Limb (tissue), 2 donors: ENCODE measurements at regions not wholly inside any gene's neighbourhood (a gene's known extent, or its start where the extent isn't known, plus 50 kb on each side); places are given as distances from the start of the nearest gene placed in this dataset.
"Not testable (repeated sequence)": the region's sequence is repeated elsewhere in the genome, so short reads cannot be mapped to it uniquely, and the experiment has no call there.

Experiments
- DNase-seq, 2 donors: peaks; one replicate each; pipeline ENCODE4 v3.0.0-alpha.2; 2016; ENCODE audit errors: extremely low spot score in 2 of 2

GRCh38 chr1:60950224-60951063 lies 131.9 kb upstream of the NFIA start:
- DNase-seq: peak in 1 of 2 donors; percentile 27

DNA sequence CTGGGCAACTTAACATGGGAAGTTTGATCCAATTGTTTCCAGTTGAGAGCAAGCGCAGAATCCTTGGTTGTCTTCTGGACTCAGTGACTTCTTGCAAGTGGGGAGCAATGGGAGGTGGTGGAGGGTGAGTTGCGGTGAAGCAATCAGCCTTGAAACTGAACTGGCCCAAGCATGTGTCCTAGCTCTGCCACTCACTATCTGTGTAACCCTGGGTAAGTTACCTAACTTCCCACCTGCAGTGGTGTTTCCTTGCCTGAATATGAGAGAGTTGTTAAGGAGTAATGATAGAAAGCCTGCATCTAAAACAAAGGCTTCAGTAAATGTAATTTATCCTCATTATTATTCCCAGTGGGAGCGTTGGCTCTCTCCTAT lies 132.5 kb upstream of the NFIA start:
- DNase-seq: no peak

DNA sequence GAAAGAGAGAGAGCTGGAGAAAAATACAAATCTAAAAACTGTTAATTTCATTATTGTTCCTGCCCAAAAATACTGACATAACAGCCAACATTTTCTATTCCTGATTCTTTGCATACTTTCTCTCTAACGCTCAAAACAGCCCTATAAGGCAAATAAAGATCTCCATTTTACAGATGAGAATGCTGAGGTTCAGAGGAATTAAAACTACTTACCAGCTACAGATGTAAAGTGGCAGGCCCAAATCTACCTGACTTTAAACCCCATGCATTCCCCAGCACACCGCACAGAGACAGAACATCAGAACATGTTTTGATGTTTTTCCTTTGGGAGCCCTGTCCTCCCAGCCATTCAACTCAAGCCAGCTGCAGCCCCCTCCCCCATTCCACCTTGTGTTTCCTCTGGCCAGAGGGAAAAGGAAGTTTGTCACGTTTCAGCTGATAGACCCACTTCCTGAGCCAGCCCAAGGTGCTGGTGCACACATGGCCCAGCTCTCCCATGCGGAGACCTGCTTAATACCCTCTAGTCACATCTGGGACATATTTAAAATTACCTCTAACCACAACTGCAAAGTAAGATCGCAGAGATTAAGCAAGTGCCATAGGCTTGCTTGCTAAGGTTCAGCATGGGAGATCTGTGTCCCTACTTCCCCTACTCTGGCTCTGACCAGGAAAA lies 133.1 kb upstream of the NFIA start:
- DNase-seq: no peak

DNA sequence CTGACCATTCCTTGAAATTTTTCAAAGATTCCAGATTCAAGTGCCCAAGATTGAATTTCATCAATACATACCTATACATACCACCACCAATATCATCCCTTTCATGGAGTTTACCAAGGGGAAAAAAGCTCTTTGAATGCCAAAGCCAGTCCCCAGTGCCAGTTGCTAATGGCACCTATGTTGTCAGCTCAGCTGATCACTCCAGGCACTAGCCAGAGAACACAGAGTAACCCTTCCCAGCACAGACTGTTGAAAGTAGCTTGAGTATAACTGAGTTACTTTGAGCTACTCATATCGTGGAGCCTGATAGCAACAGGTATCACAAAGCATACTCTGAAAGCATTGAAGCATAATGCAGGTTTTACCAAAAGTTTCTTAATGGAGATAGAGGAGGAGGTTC lies 133.9 kb upstream of the NFIA start:
- DNase-seq: no peak

DNA sequence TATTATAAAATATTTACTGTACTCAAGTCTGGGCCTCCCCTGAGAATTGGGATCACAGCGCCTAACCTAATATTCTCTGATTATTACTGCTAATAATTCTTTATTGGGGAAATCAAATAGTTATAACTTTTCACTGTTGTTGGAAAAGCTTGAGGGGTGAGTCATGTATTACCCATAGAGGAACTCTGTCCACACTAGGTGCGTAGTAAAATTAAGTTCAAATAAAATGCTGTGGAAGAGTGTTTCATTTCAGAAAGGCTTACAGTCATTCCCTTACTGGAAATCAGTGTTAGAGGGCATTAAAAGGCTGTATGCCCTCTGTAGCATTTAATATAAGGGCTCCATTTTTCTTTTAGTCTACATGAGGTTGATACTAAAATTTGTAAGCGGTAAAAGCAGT lies 135.0 kb upstream of the NFIA start:
- DNase-seq: no peak

- no peak for DNase-seq
These were observed 139.3 kb upstream of the NFIA start for GRCh38 chr1:60942896-60943638.

GRCh38 chr1:60942291-60942690 lies 140.1 kb upstream of the NFIA start:
- no peak for DNase-seq

DNA sequence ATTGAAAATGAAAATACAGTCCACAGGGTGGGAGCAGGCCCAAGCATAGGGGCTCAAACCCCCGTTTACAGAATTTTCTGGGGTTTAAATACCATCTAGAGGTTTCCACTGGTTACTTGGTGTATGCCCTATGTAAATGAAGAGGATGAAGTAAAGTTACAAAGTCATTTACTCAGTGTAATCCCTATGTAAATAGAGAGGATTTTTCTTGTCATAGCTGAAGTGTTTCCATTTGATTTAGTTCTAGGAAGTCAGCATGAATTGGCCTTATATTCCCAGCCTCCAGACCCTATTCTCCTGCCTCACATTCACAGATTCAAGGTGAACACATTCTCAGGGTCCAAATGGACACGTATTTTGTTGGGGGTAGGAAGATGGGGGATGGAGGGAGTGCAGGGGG lies 141.7 kb upstream of the NFIA start:
- not testable (repeated sequence) for DNase-seq

- DNase-seq: no peak
These were observed 144.6 kb upstream of the NFIA start for GRCh38 chr1:60937720-60938119.

DNA sequence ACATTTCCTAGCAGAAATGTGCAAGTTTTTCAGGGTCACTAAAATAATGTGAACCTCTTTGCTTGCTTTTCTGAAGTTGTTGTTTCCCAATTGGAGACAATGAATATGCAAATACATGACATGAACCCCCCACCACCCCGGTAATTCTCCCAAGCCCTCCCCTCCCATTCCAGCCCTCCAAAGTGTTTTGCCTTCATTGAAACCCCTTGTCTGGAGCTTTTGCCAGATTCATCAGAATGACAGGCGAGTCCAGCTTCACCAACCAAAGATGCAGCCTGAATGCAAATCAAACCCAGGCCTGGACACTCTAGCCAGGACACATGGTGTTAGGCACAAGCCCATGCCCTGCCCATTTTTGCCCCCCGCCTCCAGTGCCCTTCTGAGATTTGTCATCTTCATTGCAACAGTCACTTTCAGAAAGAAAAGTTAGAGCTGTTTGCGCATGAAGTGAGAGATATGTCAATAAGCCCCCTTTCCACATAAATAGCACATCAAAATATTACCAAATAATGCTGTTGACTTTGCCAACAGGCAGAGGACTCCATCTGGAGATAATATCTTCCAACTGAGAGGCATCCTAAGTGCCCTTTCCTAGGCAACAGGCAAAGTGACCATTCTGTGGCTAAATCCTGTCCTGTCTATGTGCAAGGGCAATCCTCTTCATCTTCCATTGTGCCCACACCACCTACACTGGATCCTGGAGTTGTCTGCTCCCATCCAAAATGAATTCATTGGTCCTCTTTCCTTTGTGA lies 145.6 kb upstream of the NFIA start:
- DNase-seq: no peak

DNA sequence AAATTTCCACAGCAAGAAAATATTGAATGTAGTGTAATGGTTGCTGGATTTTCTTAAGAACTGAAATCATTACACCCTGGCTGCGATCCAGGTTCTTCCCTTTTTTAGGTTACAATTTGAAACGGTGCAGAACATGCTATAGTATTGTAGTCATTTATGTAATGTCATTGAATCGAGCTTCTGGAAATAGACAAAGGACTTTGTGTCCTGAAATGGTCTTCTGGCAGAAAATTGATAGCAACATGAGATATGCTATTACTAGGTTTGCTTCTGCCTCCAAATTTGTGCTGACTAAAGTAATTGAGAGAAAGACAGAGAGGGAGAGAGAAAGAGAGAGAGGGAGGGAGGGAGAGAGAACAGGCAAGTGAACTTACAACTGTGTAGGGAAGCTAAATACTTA lies 146.2 kb upstream of the NFIA start:
- DNase-seq: peak in 1 of 2 donors; percentile 48

- no peak for DNase-seq
These were observed 146.7 kb upstream of the NFIA start for GRCh38 chr1:60935599-60936110.

- DNase-seq: no peak
These were observed 152.2 kb upstream of the NFIA start for GRCh38 chr1:60930130-60930529.

GRCh38 chr1:60924964-60925798 lies 157.2 kb upstream of the NFIA start:
- no peak for DNase-seq

DNA sequence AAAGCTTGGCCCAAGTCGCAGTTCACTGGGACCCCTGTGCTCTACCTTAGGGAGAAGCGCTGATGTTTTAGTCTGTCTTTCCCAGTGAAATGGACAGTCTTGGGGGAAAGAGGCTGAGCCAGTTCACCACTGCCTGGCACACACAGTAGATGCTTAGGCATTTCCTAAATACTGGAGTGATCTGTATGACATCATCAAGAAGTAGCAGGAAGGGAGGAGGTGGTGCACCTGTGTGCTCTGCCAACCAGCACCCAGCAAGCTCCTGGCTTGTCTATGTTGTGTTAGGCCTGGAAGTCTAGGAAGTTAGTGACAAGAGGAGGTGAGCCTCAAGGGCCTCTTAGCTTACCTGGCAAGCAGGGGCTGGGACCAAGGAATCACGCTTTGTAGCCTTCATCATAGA lies 158.2 kb upstream of the NFIA start:
- DNase-seq: no peak

GRCh38 chr1:60923389-60924087 lies 158.8 kb upstream of the NFIA start:
- DNase-seq: no peak

DNA sequence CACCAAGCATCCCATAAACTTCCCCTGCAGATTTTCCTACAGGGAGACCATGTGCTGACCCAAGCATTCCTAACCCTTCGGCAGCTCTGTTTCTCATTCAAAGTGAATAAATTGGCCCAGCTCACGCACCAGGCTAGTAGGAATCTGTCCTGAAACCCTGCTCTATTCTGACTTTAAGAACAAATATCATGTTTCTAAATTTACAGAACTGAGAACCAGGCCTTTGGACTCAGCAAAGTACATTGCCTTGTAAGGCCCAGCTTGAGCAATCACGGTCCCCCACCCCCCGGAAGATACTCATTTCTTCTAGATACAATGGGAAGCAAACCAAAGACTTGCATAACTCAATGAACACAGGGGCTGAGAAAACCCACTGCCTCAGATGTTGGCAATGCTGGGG lies 160.1 kb upstream of the NFIA start:
- no peak for DNase-seq

- DNase-seq: no peak
These were observed 161.2 kb upstream of the NFIA start for GRCh38 chr1:60921175-60921574.

GRCh38 chr1:60920561-60920960 lies 161.8 kb upstream of the NFIA start:
- no peak for DNase-seq

DNA sequence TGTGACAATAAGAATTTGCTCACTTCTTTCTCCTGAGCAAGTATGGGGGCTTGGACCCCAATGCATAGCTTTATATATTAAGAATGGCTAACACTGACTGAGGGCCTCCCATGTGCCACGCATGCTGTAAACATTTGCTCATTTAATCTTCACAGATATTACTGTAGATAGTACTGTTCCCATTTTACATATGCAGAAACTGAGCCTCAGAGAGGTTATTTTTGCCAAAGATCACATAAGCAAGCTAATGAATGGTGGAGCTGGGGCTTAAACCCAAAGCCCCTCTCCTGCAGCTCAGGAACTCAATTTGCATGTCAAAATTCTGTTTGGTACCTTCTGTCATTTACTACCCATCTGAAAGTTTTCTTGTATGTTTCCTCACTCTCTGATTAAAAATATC lies 163.5 kb upstream of the NFIA start:
- no peak for DNase-seq
